ACC112 (cell line): ENCODE measurements at regions not wholly inside any gene's neighbourhood (a gene's known extent, or its start where the extent isn't known, plus 50 kb on each side); places are given as distances from the start of the nearest gene placed in this dataset.

Experiments used
- H2AFZ ChIP-seq: fragments of 200-600 bp; sonication (generic); one replicate; pipeline ENCODE4 v1.6.0; 2017; ENCODE audit warnings: antibody characterized with exemption, low read length; ENCODE audit not compliant: unreplicated experiment
- H3K27ac ChIP-seq: fragments of 200-600 bp; sonication (generic); 2 replicates; pipeline ENCODE4 v1.5.1; 2014; ENCODE audit warnings: low read depth, mild to moderate bottlenecking, antibody characterized with exemption, low read length, moderate library complexity
- H3K27me3 ChIP-seq: fragments of 200-600 bp; sonication (generic); 2 replicates; pipeline ENCODE4 v1.6.1; 2014; ENCODE audit warnings: mild to moderate bottlenecking, antibody characterized with exemption, low read length, moderate library complexity, mixed read lengths; ENCODE audit not compliant: insufficient read depth
- H3K36me3 ChIP-seq: fragments of 200-600 bp; sonication (generic); 2 replicates; pipeline ENCODE4 v1.6.1; 2016; ENCODE audit warnings: mild to moderate bottlenecking, antibody characterized with exemption, low read length, moderate library complexity, mixed read lengths; ENCODE audit not compliant: insufficient read depth
- H3K4me1 ChIP-seq: fragments of 200-600 bp; sonication (generic); one replicate; pipeline ENCODE4 v1.6.1; 2016; ENCODE audit warnings: low read length, mixed read lengths; ENCODE audit not compliant: insufficient read depth, unreplicated experiment, control insufficient read depth
- H3K4me3 ChIP-seq: fragments of 200-600 bp; sonication (generic); 2 replicates; pipeline ENCODE4 v1.5.1; 2014; ENCODE audit warnings: mild to moderate bottlenecking, low read depth, low read length
- H3K79me2 ChIP-seq: fragments of 200-600 bp; sonication (generic); one replicate; pipeline ENCODE4 v1.6.0; 2016; ENCODE audit warnings: low read length; ENCODE audit not compliant: control insufficient read depth, unreplicated experiment, insufficient read depth

GRCh38 chr6:91566467-91566866 is 979.6 kb upstream of the MAP3K7 start:
- Histone ChIP-seq H3K27ac (no peak overlapping the region), H3K4me3 (no peak overlapping the region), H3K79me2 (no peaks in the 10 kb centered on the region), H3K27me3 (no peaks in the 10 kb centered on the region), H3K4me1 (no peaks in the 10 kb centered on the region), H3K36me3 (no peaks in the 10 kb centered on the region), H2AFZ (no peak overlapping the region)

GRCh38 chr6:91565207-91565606 is 978.3 kb upstream of the MAP3K7 start:
- H3K36me3 ChIP-seq: no peaks in the 10 kb centered on the region
- H3K4me3 ChIP-seq: no peak overlapping the region
- H2AFZ ChIP-seq: no peak overlapping the region
- H3K4me1 ChIP-seq: no peaks in the 10 kb centered on the region
- H3K79me2 ChIP-seq: no peaks in the 10 kb centered on the region
- no peak overlapping the region for H3K27ac ChIP-seq
- no peaks in the 10 kb centered on the region for H3K27me3 ChIP-seq

- Histone ChIP-seq H3K4me3 (no peak overlapping the region), H2AFZ (no peak overlapping the region), H3K27ac (no peak overlapping the region), H3K27me3 (no peaks in the 10 kb centered on the region), H3K4me1 (no peaks in the 10 kb centered on the region), H3K79me2 (no peaks in the 10 kb centered on the region), H3K36me3 (no peaks in the 10 kb centered on the region)
Observed at GRCh38 chr6:91562955-91563354, 976.1 kb upstream of the MAP3K7 start.

GRCh38 chr6:91560409-91560808 is 973.5 kb upstream of the MAP3K7 start:
- Histone ChIP-seq H2AFZ (no peak overlapping the region), H3K4me1 (no peaks in the 10 kb centered on the region), H3K27me3 (no peaks in the 10 kb centered on the region), H3K27ac (no peak overlapping the region), H3K36me3 (no peaks in the 10 kb centered on the region), H3K4me3 (no peak overlapping the region), H3K79me2 (no peaks in the 10 kb centered on the region)

GRCh38 chr6:91540902-91541301 is 954.0 kb upstream of the MAP3K7 start:
- no peaks in the 10 kb centered on the region for H3K79me2 ChIP-seq
- no peak overlapping the region for H3K4me3 ChIP-seq
- no peak overlapping the region for H2AFZ ChIP-seq
- H3K27me3 ChIP-seq: no peaks in the 10 kb centered on the region
- H3K4me1 ChIP-seq: no peaks in the 10 kb centered on the region
- no peaks in the 10 kb centered on the region for H3K36me3 ChIP-seq
- no peak overlapping the region for H3K27ac ChIP-seq

GRCh38 chr6:91539456-91539855 is 952.6 kb upstream of the MAP3K7 start:
- Histone ChIP-seq H3K79me2 (no peaks in the 10 kb centered on the region), H3K36me3 (no peaks in the 10 kb centered on the region), H3K27ac (no peak overlapping the region), H2AFZ (no peak overlapping the region), H3K4me1 (no peaks in the 10 kb centered on the region), H3K27me3 (no peaks in the 10 kb centered on the region), H3K4me3 (no peak overlapping the region)

- Histone ChIP-seq H3K27ac (no peak overlapping the region), H3K4me1 (no peaks in the 10 kb centered on the region), H3K79me2 (no peaks in the 10 kb centered on the region), H3K4me3 (no peak overlapping the region), H3K36me3 (no peaks in the 10 kb centered on the region), H3K27me3 (no peaks in the 10 kb centered on the region), H2AFZ (no peak overlapping the region)
Observed at GRCh38 chr6:91538622-91539021, 951.8 kb upstream of the MAP3K7 start.

GRCh38 chr6:91534614-91535013 is 947.7 kb upstream of the MAP3K7 start:
- H2AFZ ChIP-seq: no peak overlapping the region
- H3K36me3 ChIP-seq: no peaks in the 10 kb centered on the region
- no peaks in the 10 kb centered on the region for H3K27me3 ChIP-seq
- H3K4me3 ChIP-seq: no peak overlapping the region
- H3K79me2 ChIP-seq: no peaks in the 10 kb centered on the region
- H3K27ac ChIP-seq: no peak overlapping the region
- no peaks in the 10 kb centered on the region for H3K4me1 ChIP-seq

GRCh38 chr6:91523511-91523910 is 936.6 kb upstream of the MAP3K7 start:
- Histone ChIP-seq H3K27ac (no peak overlapping the region), H2AFZ (no peak overlapping the region), H3K79me2 (no peaks in the 10 kb centered on the region), H3K36me3 (no peaks in the 10 kb centered on the region), H3K4me1 (no peaks in the 10 kb centered on the region), H3K27me3 (no peaks in the 10 kb centered on the region), H3K4me3 (no peak overlapping the region)

- H2AFZ ChIP-seq: no peak overlapping the region
- H3K27ac ChIP-seq: no peak overlapping the region
- H3K4me1 ChIP-seq: no peaks in the 10 kb centered on the region
- no peak overlapping the region for H3K4me3 ChIP-seq
- no peaks in the 10 kb centered on the region for H3K79me2 ChIP-seq
- H3K36me3 ChIP-seq: no peaks in the 10 kb centered on the region
- H3K27me3 ChIP-seq: no peaks in the 10 kb centered on the region
Observed at GRCh38 chr6:91521999-91522398, 935.1 kb upstream of the MAP3K7 start.

- H3K27ac ChIP-seq: no peak overlapping the region
- no peaks in the 10 kb centered on the region for H3K79me2 ChIP-seq
- no peaks in the 10 kb centered on the region for H3K4me1 ChIP-seq
- H3K36me3 ChIP-seq: no peaks in the 10 kb centered on the region
- no peak overlapping the region for H2AFZ ChIP-seq
- no peaks in the 10 kb centered on the region for H3K27me3 ChIP-seq
- no peak overlapping the region for H3K4me3 ChIP-seq
Observed at GRCh38 chr6:91509711-91510110, 922.8 kb upstream of the MAP3K7 start.

- Histone ChIP-seq H3K27ac (no peak overlapping the region), H2AFZ (no peak overlapping the region), H3K36me3 (no peaks in the 10 kb centered on the region), H3K4me3 (no peak overlapping the region), H3K27me3 (no peaks in the 10 kb centered on the region), H3K4me1 (no peaks in the 10 kb centered on the region), H3K79me2 (no peaks in the 10 kb centered on the region)
Observed at GRCh38 chr6:91509039-91509438, 922.2 kb upstream of the MAP3K7 start.
